SU-DHL-6 (cell line): ENCODE measurements at regions not wholly inside any gene's neighbourhood (a gene's known extent, or its start where the extent isn't known, plus 50 kb on each side); places are given as distances from the start of the nearest gene placed in this dataset.

ENCODE experiments used
- H2AFZ ChIP-seq: fragments of 200-600 bp; sonication (generic); 2 replicates; pipeline ENCODE4 v1.6.1; 2014; ENCODE audit warnings: low read depth, mild to moderate bottlenecking, moderate library complexity, mixed read lengths, antibody characterized with exemption, low read length; ENCODE audit not compliant: severe bottlenecking
- H3F3A ChIP-seq: fragments of 200-600 bp; shearing (Covaris generic); 2 replicates; pipeline ENCODE4 v1.6.0; 2016; ENCODE audit warnings: antibody characterized with exemption, mild to moderate bottlenecking; ENCODE audit not compliant: insufficient read depth
- H3K27ac ChIP-seq: fragments of 200-600 bp; sonication (generic); 2 replicates; pipeline ENCODE4 v1.5.1; 2016; ENCODE audit warnings: low read depth, mild to moderate bottlenecking, low read length, moderate library complexity, mixed read lengths
- H3K27me3 ChIP-seq: fragments of 200-600 bp; sonication (generic), shearing (Covaris generic); 2 replicates; pipeline ENCODE4 v1.6.0; 2014; ENCODE audit warnings: mild to moderate bottlenecking, low read length
- H3K36me3 ChIP-seq: fragments of 200-600 bp; sonication (generic); 2 replicates; pipeline ENCODE4 v1.6.1; 2014; ENCODE audit warnings: mild to moderate bottlenecking, low read length, mixed read lengths
- H3K4me2 ChIP-seq: fragments of 300-600, 200-600 bp; shearing (Covaris generic), sonication (generic); 2 replicates; pipeline ENCODE4 v1.6.0; 2014; ENCODE audit warnings: low read length, low read depth, mild to moderate bottlenecking; ENCODE audit not compliant: poor library complexity, severe bottlenecking
- H3K4me3 ChIP-seq: fragments of 200-600 bp; sonication (generic); 2 replicates; pipeline ENCODE4 v1.5.1; 2014; ENCODE audit warnings: antibody characterized with exemption, low read length, mild to moderate bottlenecking, mixed read lengths; ENCODE audit not compliant: insufficient read depth, poor library complexity, severe bottlenecking
- H3K79me2 ChIP-seq: fragments of 200-600 bp; sonication (generic); 2 replicates; pipeline ENCODE4 v1.6.1; 2014; ENCODE audit warnings: mild to moderate bottlenecking, low read length, moderate library complexity; ENCODE audit not compliant: insufficient read depth
- H3K9ac ChIP-seq: fragments of 200-600 bp; sonication (generic); 2 replicates; pipeline ENCODE4 v1.7.0; 2014; ENCODE audit warnings: mild to moderate bottlenecking, low read length
- H3K9me2 ChIP-seq: fragments of 200-600 bp; sonication (generic); replicated peaks from 2 replicates; pipeline ENCODE4 v1.6.1; 2014; ENCODE audit warnings: low read length; ENCODE audit not compliant: insufficient read depth
- H3K9me3 ChIP-seq: fragments of 200-600 bp; sonication (generic); 2 replicates; pipeline ENCODE4 v1.6.1; 2014; ENCODE audit warnings: low read length, mixed read lengths; ENCODE audit not compliant: insufficient read depth
- H4K20me1 ChIP-seq: fragments of 200-600 bp; sonication (generic); 2 replicates; pipeline ENCODE4 v1.6.1; 2014; ENCODE audit warnings: low read depth, mild to moderate bottlenecking, antibody characterized with exemption, low read length, moderate library complexity, mixed read lengths
- CTCF ChIP-seq: fragments of 200-600 bp; sonication (generic); IDR thresholded peaks from one replicate; pipeline ENCODE4 v1.5.1; 2017; ENCODE audit warnings: antibody characterized with exemption, mild to moderate bottlenecking, low read length, moderate library complexity; ENCODE audit not compliant: insufficient read depth, poor library complexity, severe bottlenecking
- EZH2phosphoT487 ChIP-seq: fragments of 200-600 bp; sonication (generic), shearing (Covaris generic); conservative IDR thresholded peaks from 2 replicates; pipeline ENCODE4 v1.6.1; 2018; ENCODE audit warnings: mild to moderate bottlenecking, antibody characterized with exemption, low read length, moderate library complexity, mixed read lengths

GRCh38 chr18:30527917-30528316 is 514.6 kb downstream of the DSC3 start:
- Histone ChIP-seq H3K36me3 (no peaks in the 10 kb centered on the region), H3K27ac (no peak overlapping the region), H3K27me3 (0 out of 2 replicates have a peak, but pooled peaks cover 2% of the 10 kb centered on the region), H3K79me2 (no peaks in the 10 kb centered on the region), H3K9me3 (no peaks in the 10 kb centered on the region), H4K20me1 (no peaks in the 10 kb centered on the region), H3K4me2 (no peak overlapping the region), H3K9me2 (no peaks in the 10 kb centered on the region; the same call in 1 of the 2 replicates), H3K4me3 (no peak overlapping the region), H2AFZ (no peak overlapping the region), H3F3A (no peaks in the 10 kb centered on the region), H3K9ac (no peak overlapping the region)
- TF ChIP-seq EZH2phosphoT487 = no peak
- TF ChIP-seq CTCF = no peak

- Histone ChIP-seq H3K9ac (no peak overlapping the region), H3K36me3 (no peaks in the 10 kb centered on the region), H3K9me2 (no peaks in the 10 kb centered on the region; the same call in 1 of the 2 replicates), H2AFZ (no peak overlapping the region), H3K9me3 (no peaks in the 10 kb centered on the region), H3K79me2 (no peaks in the 10 kb centered on the region), H3K27me3 (0 out of 2 replicates have a peak, but pooled peaks cover 2% of the 10 kb centered on the region), H3F3A (no peaks in the 10 kb centered on the region), H3K27ac (no peak overlapping the region), H3K4me2 (no peak overlapping the region), H3K4me3 (no peak overlapping the region), H4K20me1 (no peaks in the 10 kb centered on the region)
- TF ChIP-seq EZH2phosphoT487 = no peak
- TF ChIP-seq CTCF = no peak
Observed at GRCh38 chr18:30527226-30527625, 515.3 kb downstream of the DSC3 start.

- Histone ChIP-seq H3K27me3 (0 out of 2 replicates have a peak, but pooled peaks cover 2% of the 10 kb centered on the region), H3K4me2 (no peak overlapping the region), H3K9me3 (no peaks in the 10 kb centered on the region; the same call in 1 of the 2 replicates), H3F3A (no peaks in the 10 kb centered on the region), H3K36me3 (no peaks in the 10 kb centered on the region), H3K79me2 (no peaks in the 10 kb centered on the region), H3K27ac (no peak overlapping the region), H3K9me2 (no peaks in the 10 kb centered on the region; the same call in 1 of the 2 replicates), H3K4me3 (no peak overlapping the region), H2AFZ (no peak overlapping the region), H4K20me1 (no peaks in the 10 kb centered on the region), H3K9ac (no peak overlapping the region)
- TF ChIP-seq EZH2phosphoT487 = no peak
- TF ChIP-seq CTCF = no peak
Observed at GRCh38 chr18:30522288-30522929, 520.1 kb downstream of the DSC3 start.
